Fibroblast of lung (primary cell): ENCODE measurements at regions not wholly inside any gene's neighbourhood (a gene's known extent, or its start where the extent isn't known, plus 50 kb on each side); places are given as distances from the start of the nearest gene placed in this dataset.

Experiments used
- DNase-seq, 2 donors: peaks; one replicate each; pipeline versions ENCODE4 v3.0.0 to v3.0.0-alpha.2; 2010; ENCODE audit warnings: low read depth in 2 of 2
- H2AFZ ChIP-seq: 2 replicates; pipeline ENCODE4 v1.5.1; 2012; ENCODE audit warnings: low read length, control low read depth, inconsistent platforms
- H3K27ac ChIP-seq: 2 replicates; pipeline ENCODE4 v1.5.1; 2011; ENCODE audit warnings: low read length, control low read depth; ENCODE audit not compliant: insufficient read depth
- H3K27me3 ChIP-seq: 2 replicates; pipeline ENCODE4 v1.5.1; 2011; ENCODE audit warnings: mild to moderate bottlenecking, low read length; ENCODE audit not compliant: control insufficient read depth, insufficient read depth
- H3K36me3 ChIP-seq: 2 replicates; pipeline ENCODE4 v1.5.1; 2011; ENCODE audit warnings: low read length; ENCODE audit not compliant: control insufficient read depth, insufficient read depth
- H3K4me1 ChIP-seq: 2 replicates; pipeline ENCODE4 v1.5.1; 2011; ENCODE audit warnings: low read length; ENCODE audit not compliant: control insufficient read depth, insufficient read depth; ENCODE audit errors: extremely low read depth
- H3K4me2 ChIP-seq: 2 replicates; pipeline ENCODE4 v1.5.1; 2011; ENCODE audit warnings: low read length, control low read depth; ENCODE audit not compliant: insufficient read depth; ENCODE audit errors: extremely low read depth
- H3K4me3 ChIP-seq, 4 experiments: fragments of 200-600 bp in 1 of 4; sonication (generic) in 1 of 4; replicated peaks in 1 of 4; 2 replicates each; pipeline ENCODE4 v1.5.1; 2011 to 2016; ENCODE audit warnings: low read length in 4 of 4, low read depth in 3 of 4, mild to moderate bottlenecking in 3 of 4, control low read depth in 2 of 4, inconsistent platforms in 1 of 4, mixed read lengths in 1 of 4; ENCODE audit not compliant: insufficient read depth in 1 of 4; ENCODE audit errors: control extremely low read depth in 1 of 4
- H3K79me2 ChIP-seq: 2 replicates; pipeline ENCODE4 v1.5.1; 2012; ENCODE audit warnings: mild to moderate bottlenecking, low read length, inconsistent platforms; ENCODE audit not compliant: control insufficient read depth, insufficient read depth
- H3K9ac ChIP-seq: 2 replicates; pipeline ENCODE4 v1.5.1; 2011; ENCODE audit warnings: mild to moderate bottlenecking, low read length, control low read depth; ENCODE audit not compliant: insufficient read depth
- H3K9me3 ChIP-seq: 2 replicates; pipeline ENCODE4 v1.5.1; 2012; ENCODE audit warnings: low read depth, low read length; ENCODE audit not compliant: control insufficient read depth, insufficient read depth
- H4K20me1 ChIP-seq: 2 replicates; pipeline ENCODE4 v1.5.1; 2011; ENCODE audit warnings: low read length; ENCODE audit not compliant: control insufficient read depth, insufficient read depth; ENCODE audit errors: extremely low read depth
- EZH2 ChIP-seq: IDR thresholded peaks from 2 replicates; pipeline ENCODE4 v1.5.1; 2012; ENCODE audit warnings: low read length, control low read depth, mild to moderate bottlenecking; ENCODE audit errors: missing control alignments
- TF ChIP-seq, protein P1 (sequence below), 2 donors: IDR thresholded peaks in 1 of 2; conservative IDR thresholded peaks in 1 of 2; 1 replicate in 1 of 2; 2 replicates in 1 of 2; pipeline ENCODE4 v1.5.1; 2011 to 2012; ENCODE audit warnings: low read length in 2 of 2, control low read depth in 1 of 2, inconsistent platforms in 1 of 2, low read depth in 1 of 2, mild to moderate bottlenecking in 1 of 2

DNA sequence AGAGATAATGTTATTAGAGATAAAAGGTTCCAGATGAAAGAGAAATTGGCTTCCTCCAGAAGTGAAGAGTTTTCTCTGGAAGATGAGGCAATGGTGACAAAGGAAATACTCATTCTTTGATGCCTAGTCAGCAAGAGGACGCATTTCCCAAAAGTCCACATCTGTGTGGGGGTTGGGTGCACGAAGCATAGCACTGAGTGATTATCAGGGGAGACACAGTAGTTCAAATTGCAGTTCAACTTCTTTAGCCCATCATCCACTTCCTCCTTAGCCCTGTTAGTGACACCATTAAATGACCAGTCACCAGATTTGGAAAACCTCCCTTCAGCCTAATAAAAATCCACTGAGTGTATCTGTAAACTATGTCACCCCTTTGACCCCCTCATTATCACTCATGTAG lies 80.9 kb upstream of the PHLPP1 start:
- H4K20me1 ChIP-seq = no peaks in the 10 kb centered on the region
- no peaks in the 10 kb centered on the region for H3K9me3 ChIP-seq
- no peaks in the 10 kb centered on the region for H3K79me2 ChIP-seq
- no peaks in the 10 kb centered on the region for H3K36me3 ChIP-seq
- no peak overlapping the region for H3K9ac ChIP-seq
- no peaks in the 10 kb centered on the region for H3K27me3 ChIP-seq
- no peak overlapping the region for H2AFZ ChIP-seq
- H3K4me1 ChIP-seq = no peaks in the 10 kb centered on the region
- no peak overlapping the region for H3K4me3 ChIP-seq
- TF ChIP-seq, protein P1, sequence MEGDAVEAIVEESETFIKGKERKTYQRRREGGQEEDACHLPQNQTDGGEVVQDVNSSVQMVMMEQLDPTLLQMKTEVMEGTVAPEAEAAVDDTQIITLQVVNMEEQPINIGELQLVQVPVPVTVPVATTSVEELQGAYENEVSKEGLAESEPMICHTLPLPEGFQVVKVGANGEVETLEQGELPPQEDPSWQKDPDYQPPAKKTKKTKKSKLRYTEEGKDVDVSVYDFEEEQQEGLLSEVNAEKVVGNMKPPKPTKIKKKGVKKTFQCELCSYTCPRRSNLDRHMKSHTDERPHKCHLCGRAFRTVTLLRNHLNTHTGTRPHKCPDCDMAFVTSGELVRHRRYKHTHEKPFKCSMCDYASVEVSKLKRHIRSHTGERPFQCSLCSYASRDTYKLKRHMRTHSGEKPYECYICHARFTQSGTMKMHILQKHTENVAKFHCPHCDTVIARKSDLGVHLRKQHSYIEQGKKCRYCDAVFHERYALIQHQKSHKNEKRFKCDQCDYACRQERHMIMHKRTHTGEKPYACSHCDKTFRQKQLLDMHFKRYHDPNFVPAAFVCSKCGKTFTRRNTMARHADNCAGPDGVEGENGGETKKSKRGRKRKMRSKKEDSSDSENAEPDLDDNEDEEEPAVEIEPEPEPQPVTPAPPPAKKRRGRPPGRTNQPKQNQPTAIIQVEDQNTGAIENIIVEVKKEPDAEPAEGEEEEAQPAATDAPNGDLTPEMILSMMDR (conservative IDR thresholded peaks at IDR 0.05 in 1 of 2, IDR thresholded peaks at IDR 0.05 in 1 of 2; ENCODE audit: low read depth in 1 of 2, low read length in 2 of 2) = no peak
- no peak for TF ChIP-seq EZH2
- no peak overlapping the region for H3K4me2 ChIP-seq
- H3K27ac ChIP-seq = no peak overlapping the region
- DNase-seq = no peak

DNA sequence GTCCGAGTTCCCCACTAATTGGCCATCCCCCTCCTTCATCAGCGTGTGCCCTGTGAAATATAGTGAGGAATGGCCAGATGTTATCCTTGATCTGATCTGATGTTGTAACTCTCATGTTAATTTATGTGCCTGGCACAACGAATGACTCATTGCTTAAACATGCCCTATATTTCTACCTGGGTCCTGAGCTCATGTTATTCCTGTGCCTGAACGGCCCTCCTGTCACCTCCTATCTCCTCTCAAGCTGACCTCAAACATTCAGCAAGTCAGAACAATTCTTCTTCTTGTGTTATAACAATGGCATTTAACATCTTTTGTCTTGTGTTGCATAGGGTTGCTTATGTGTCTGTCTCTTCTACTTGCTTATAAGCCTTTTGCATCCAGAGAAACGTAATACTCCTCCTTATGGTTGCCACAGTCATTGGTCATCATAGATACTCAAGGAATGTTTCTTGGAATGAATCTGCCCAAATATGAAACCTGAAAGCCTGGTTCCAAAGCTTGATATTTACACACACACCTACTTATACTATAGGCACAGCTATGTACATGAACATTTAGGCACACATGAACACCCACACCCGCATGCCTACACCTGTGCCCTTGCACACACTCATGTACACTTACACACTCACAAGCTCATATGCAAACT lies 80.2 kb upstream of the PHLPP1 start:
- DNase-seq = no peak
- no peaks in the 10 kb centered on the region for H3K27me3 ChIP-seq
- H3K9me3 ChIP-seq = no peaks in the 10 kb centered on the region
- H3K4me3 ChIP-seq = no peak overlapping the region
- no peak overlapping the region for H2AFZ ChIP-seq
- H4K20me1 ChIP-seq = no peaks in the 10 kb centered on the region
- H3K4me1 ChIP-seq = no peaks in the 10 kb centered on the region
- no peak overlapping the region for H3K4me2 ChIP-seq
- TF ChIP-seq, protein P1 (conservative IDR thresholded peaks at IDR 0.05 in 1 of 2, IDR thresholded peaks at IDR 0.05 in 1 of 2; ENCODE audit: low read depth in 1 of 2, low read length in 2 of 2) = no peak
- TF ChIP-seq EZH2 = no peak
- no peaks in the 10 kb centered on the region for H3K36me3 ChIP-seq
- H3K79me2 ChIP-seq = no peaks in the 10 kb centered on the region
- no peak overlapping the region for H3K27ac ChIP-seq
- no peak overlapping the region for H3K9ac ChIP-seq

DNA sequence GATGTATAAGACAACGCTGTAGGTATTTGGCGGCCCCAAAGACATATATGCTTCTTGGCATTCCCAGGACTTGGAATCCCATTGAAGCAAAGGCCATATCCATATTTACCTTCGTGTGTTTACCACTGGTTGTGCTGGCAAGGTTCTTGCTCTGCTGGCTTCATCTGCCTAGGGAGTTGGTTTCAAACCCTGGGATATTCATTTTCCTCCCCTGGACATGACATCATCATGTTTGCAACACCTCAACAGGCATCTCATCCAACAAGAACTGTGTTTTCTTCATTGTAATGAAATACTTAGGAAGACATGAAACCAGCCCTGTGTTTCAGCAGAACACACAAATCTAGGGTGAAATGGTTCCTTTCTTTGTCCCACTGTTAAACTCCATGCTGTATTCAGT lies 77.9 kb upstream of the PHLPP1 start:
- H3K27me3 ChIP-seq = no peaks in the 10 kb centered on the region
- no peaks in the 10 kb centered on the region for H3K9me3 ChIP-seq
- DNase-seq = no peak
- no peaks in the 10 kb centered on the region for H3K4me1 ChIP-seq
- no peak overlapping the region for H3K4me2 ChIP-seq
- no peak overlapping the region for H2AFZ ChIP-seq
- TF ChIP-seq EZH2 = no peak
- no peaks in the 10 kb centered on the region for H3K36me3 ChIP-seq
- H3K79me2 ChIP-seq = no peaks in the 10 kb centered on the region
- no peaks in the 10 kb centered on the region for H4K20me1 ChIP-seq
- H3K9ac ChIP-seq = no peak overlapping the region
- H3K4me3 ChIP-seq = no peak overlapping the region
- H3K27ac ChIP-seq = no peak overlapping the region
